AG04450 (cell line): ENCODE measurements at regions not wholly inside any gene's neighbourhood (a gene's known extent, or its start where the extent isn't known, plus 50 kb on each side); places are given as distances from the start of the nearest gene placed in this dataset.

ENCODE experiments used
- CTCF ChIA-PET: fragments of 300-600, 350-600 bp; formaldehyde crosslinking; extraction: SDS; loops from one replicate; lab custom pipeline; 2022; ENCODE audit warnings: antibody characterized with exemption, inconsistent platforms; lab: Charles Lee
- POLR2A ChIA-PET: fragments of 350-600 bp; formaldehyde crosslinking; extraction: SDS; loops from one replicate; lab custom pipeline; 2021; ENCODE audit warnings: antibody characterized with exemption, inconsistent platforms; lab: Yijun Ruan, JAX
- DNase-seq: peaks from one replicate; pipeline ENCODE4 v3.0.0-alpha.2; 2011; ENCODE audit warnings: low read depth, low spot score
- H3K27ac ChIP-seq: one replicate; pipeline ENCODE4 v1.5.1; 2012; ENCODE audit warnings: low read depth, low read length, control low read depth
- H3K27me3 ChIP-seq: one replicate; pipeline ENCODE4 v1.6.0; 2012; ENCODE audit warnings: low read length; ENCODE audit not compliant: control insufficient read depth, insufficient read depth
- H3K4me3 ChIP-seq: 2 replicates; pipeline ENCODE4 v1.5.1; 2011; ENCODE audit warnings: mild to moderate bottlenecking, low read depth, low read length, control low read depth
- H3K9me3 ChIP-seq: 2 replicates; pipeline ENCODE4 v1.5.1; 2012; ENCODE audit warnings: low read length; ENCODE audit not compliant: control insufficient read depth, insufficient read depth
- CTCF ChIP-seq: IDR thresholded peaks from 2 replicates; pipeline ENCODE4 v1.5.1; 2011; ENCODE audit warnings: low read depth, low read length, control low read depth, inconsistent platforms

- POLR2A ChIA-PET = no interaction called here
These were observed 816.8 kb downstream of the TRIB2 start for GRCh38 chr2:13533524-13533922.

GRCh38 chr2:13536941-13537340 lies 820.2 kb downstream of the TRIB2 start:
- DNase-seq = no peak
- Histone ChIP-seq H3K27me3 (no peaks in the 10 kb centered on the region), H3K9me3 (peaks cover 4% of the 10 kb centered on the region; the same call in 1 of the 2 replicates), H3K27ac (no peak overlapping the region), H3K4me3 (no peak overlapping the region)
- no peak for TF ChIP-seq CTCF
- POLR2A ChIA-PET = no interaction called here
- CTCF ChIA-PET = no interaction called here

More at GRCh38 chr2:13533524-13533922, 816.8 kb downstream of the TRIB2 start:
- Histone ChIP-seq H3K9me3 (peaks cover 4% of the 10 kb centered on the region; the same call in 1 of the 2 replicates), H3K27ac (no peak overlapping the region), H3K27me3 (no peaks in the 10 kb centered on the region), H3K4me3 (no peak overlapping the region)
- CTCF ChIA-PET = no interaction called here
- TF ChIP-seq CTCF = no peak
- no peak for DNase-seq

GRCh38 chr2:13537771-13538349 lies 821.1 kb downstream of the TRIB2 start:
- Histone ChIP-seq H3K9me3 (peaks cover 1% of the 10 kb centered on the region; the same call in 1 of the 2 replicates), H3K27me3 (no peaks in the 10 kb centered on the region), H3K4me3 (no peak overlapping the region), H3K27ac (no peak overlapping the region)
- CTCF ChIA-PET = no interaction called here
- no peak for TF ChIP-seq CTCF
- POLR2A ChIA-PET = no interaction called here
- DNase-seq = no peak

GRCh38 chr2:13539296-13539695 lies 822.6 kb downstream of the TRIB2 start:
- H3K27me3 ChIP-seq = no peaks in the 10 kb centered on the region
- no peaks in the 10 kb centered on the region for H3K9me3 ChIP-seq
- no peak for TF ChIP-seq CTCF
- DNase-seq = no peak
- no peak overlapping the region for H3K4me3 ChIP-seq
- no peak overlapping the region for H3K27ac ChIP-seq
- ChIA-PET CTCF (no interaction called here), POLR2A (no interaction called here)

- TF ChIP-seq CTCF = no peak
- no peaks in the 10 kb centered on the region for H3K9me3 ChIP-seq
- no peaks in the 10 kb centered on the region for H3K27me3 ChIP-seq
- no peak overlapping the region for H3K27ac ChIP-seq
- H3K4me3 ChIP-seq = no peak overlapping the region
- ChIA-PET POLR2A (no interaction called here), CTCF (no interaction called here)
- no peak for DNase-seq
These were observed 825.3 kb downstream of the TRIB2 start for GRCh38 chr2:13542061-13542460.
